ENCODE measurements at regions not wholly inside any gene's neighbourhood (a gene's known extent, or its start where the extent isn't known, plus 50 kb on each side); places are given as distances from the start of the nearest gene placed in this dataset.

- TF ChIP-seq EZH2 (IDR thresholded peaks at IDR 0.05; ENCODE audit: borderline replicate concordance, low read depth, low read length, severe bottlenecking) (no peak), CTCF (IDR thresholded peaks at IDR 0.05; ENCODE audit: extremely low read depth in 1 of 2, insufficient read depth in 1 of 2, low read depth in 1 of 2, low read length in 2 of 2) (no peak), POLR2AphosphoS5 (IDR thresholded peaks at IDR 0.05; ENCODE audit: insufficient read depth, low read depth, low read length) (no peak), MYC (IDR thresholded peaks at IDR 0.05; ENCODE audit: low read depth, low read length) (no peak)
These were observed 55.4 kb upstream of the JAM3 start for GRCh38 chr11:134013518-134013917.
